ENCODE measurements at regions not wholly inside any gene's neighbourhood (a gene's known extent, or its start where the extent isn't known, plus 50 kb on each side); places are given as distances from the start of the nearest gene placed in this dataset.

DNA sequence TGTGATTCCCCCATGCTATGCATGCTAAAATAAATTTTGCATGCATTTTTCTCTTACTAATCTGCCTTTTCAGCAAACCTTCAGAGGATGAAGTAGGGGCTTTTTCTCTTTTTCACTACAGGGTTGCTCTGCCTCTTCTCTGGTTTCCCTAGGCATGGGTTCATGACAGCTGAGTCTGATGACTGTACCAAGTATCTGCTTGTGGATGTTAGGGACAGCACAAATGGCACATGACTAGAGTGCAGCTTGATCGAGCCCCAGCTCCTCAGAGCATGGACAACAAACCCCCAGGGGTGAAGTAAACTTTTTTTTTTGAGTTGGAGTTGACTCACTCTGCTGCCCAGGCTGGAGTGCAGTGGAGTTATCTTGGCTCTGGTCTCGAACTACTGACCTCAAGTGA lies 57.1 kb upstream of the GCM1 start:
- Histone ChIP-seq H3K4me3 (replicated peaks in 1 of 3; ENCODE audit: insufficient read depth in 1 of 3, low read depth in 2 of 3, low read length in 3 of 3) (no peak overlapping the region), H3K4me1 (ENCODE audit: insufficient read depth, low read length) (no peaks in the 10 kb centered on the region), H4K20me1 (ENCODE audit: insufficient read depth, low read length) (no peaks in the 10 kb centered on the region), H3K9me3 (ENCODE audit: low read length) (no peaks in the 10 kb centered on the region), H3K27ac (ENCODE audit: extremely low read length, insufficient read depth, low read length) (no peak overlapping the region), H3K4me2 (ENCODE audit: low read depth, low read length) (no peak overlapping the region), H3K27me3 (ENCODE audit: control insufficient read depth in 1 of 2, insufficient read depth in 2 of 2, low read length in 2 of 2) (peaks cover 0 to 9% of the 10 kb centered on the region in 2 experiments; a peak in 1 of 5 replicates), H3K36me3 (replicated peaks in 1 of 2; ENCODE audit: control insufficient read depth in 1 of 2, insufficient read depth in 2 of 2, low read length in 2 of 2) (no peaks in the 10 kb centered on the region), H2AFZ (ENCODE audit: low read length) (no peak overlapping the region), H3K79me2 (ENCODE audit: insufficient read depth, low read length) (no peaks in the 10 kb centered on the region), H3K9ac (ENCODE audit: insufficient read depth, low read depth, low read length) (no peak overlapping the region)
- 0% methylated on average over 2 of the region's 2 CpGs for WGBS (ENCODE audit: low lambda C conversion rate)
- no peak for TF ChIP-seq ZNF615 (CRISPR knock-in tag; IDR thresholded peaks at IDR 0.05; ENCODE audit: borderline replicate concordance)
- TF ChIP-seq HCFC1 (IDR thresholded peaks at IDR 0.05; ENCODE audit: low read depth, low read length), result no peak
- TF ChIP-seq ZNF878 (CRISPR knock-in tag; IDR thresholded peaks at IDR 0.05), result no peak
- POLR2A ChIA-PET, result no interaction called here
- no TSS peak for BruUV-seq (replicated peaks)
- no peak for FAIRE-seq
- intact Hi-C loops (cut with micrococcal nuclease; ENCODE audit: unreplicated experiment) (no loop called here), in situ Hi-C loops (cut with HindIII; ENCODE audit: extremely low pct_ligation_motif_present, low pct_unique_long_range_greater_than_20kb) (no loop called here)
- no peak for ATAC-seq
- CTCF ChIA-PET (ENCODE audit: low intra/inter-chr PET ratio, low total read pairs), result no interaction called here
- no peak for DNase-seq (ENCODE audit: low spot score)

DNA sequence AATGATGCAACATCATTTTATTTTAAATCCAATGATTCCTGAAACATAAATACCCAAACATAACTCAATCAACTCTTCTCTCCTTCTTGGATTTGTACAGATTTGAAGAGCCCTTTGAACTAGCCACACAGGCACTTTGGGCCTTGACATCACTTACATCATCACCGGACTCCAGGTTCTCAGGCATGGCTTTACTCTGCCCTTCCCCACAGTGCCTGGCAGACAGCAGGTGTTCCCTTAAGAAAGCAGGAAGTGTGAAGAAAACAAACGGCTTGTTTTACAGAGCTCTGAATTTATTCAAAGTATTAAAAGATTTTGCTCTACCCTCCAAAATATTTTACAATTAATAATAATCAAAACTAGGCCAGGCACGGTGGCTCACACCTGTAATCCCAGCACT lies 54.8 kb upstream of the GCM1 start:
- WGBS (ENCODE audit: low lambda C conversion rate), result 32% methylated on average over 3 of the region's 3 CpGs
- H3K4me3 ChIP-seq (replicated peaks in 1 of 3; ENCODE audit: insufficient read depth in 1 of 3, low read depth in 2 of 3, low read length in 3 of 3), result no peak overlapping the region
- peaks cover 0 to 9% of the 10 kb centered on the region in 2 experiments; a peak in 1 of 5 replicates for H3K27me3 ChIP-seq (ENCODE audit: control insufficient read depth in 1 of 2, insufficient read depth in 2 of 2, low read length in 2 of 2)
- no peak overlapping the region for H3K27ac ChIP-seq (ENCODE audit: extremely low read length, insufficient read depth, low read length)
- no peak overlapping the region for H3K4me2 ChIP-seq (ENCODE audit: low read depth, low read length)
- H3K79me2 ChIP-seq (ENCODE audit: insufficient read depth, low read length), result no peaks in the 10 kb centered on the region
- in situ Hi-C loops (cut with HindIII; ENCODE audit: extremely low pct_ligation_motif_present, low pct_unique_long_range_greater_than_20kb), result no loop called here
- no peak overlapping the region for H2AFZ ChIP-seq (ENCODE audit: low read length)
- POLR2A ChIA-PET, result no interaction called here
- FAIRE-seq (no peak), DNase-seq (ENCODE audit: low spot score) (no peak), ATAC-seq (no peak)
- no TSS peak for BruUV-seq (replicated peaks)
- peak; percentile 21; the same call in 1 of the 2 replicates for TF ChIP-seq ATF7 (IDR thresholded peaks at IDR 0.05)
- no peak for TF ChIP-seq ATF7 (CRISPR knock-in tag; IDR thresholded peaks at IDR 0.05)
- no peak for TF ChIP-seq NCOA1 (CRISPR knock-in tag; IDR thresholded peaks at IDR 0.05)
- intact Hi-C loops (cut with micrococcal nuclease; ENCODE audit: unreplicated experiment), result no loop called here
- H3K4me1 ChIP-seq (ENCODE audit: insufficient read depth, low read length), result no peaks in the 10 kb centered on the region
- H3K9ac ChIP-seq (ENCODE audit: insufficient read depth, low read depth, low read length), result no peak overlapping the region
- CTCF ChIA-PET (ENCODE audit: low intra/inter-chr PET ratio, low total read pairs), result no interaction called here
- no peaks in the 10 kb centered on the region for H3K36me3 ChIP-seq (replicated peaks in 1 of 2; ENCODE audit: control insufficient read depth in 1 of 2, insufficient read depth in 2 of 2, low read length in 2 of 2)
- no peaks in the 10 kb centered on the region for H4K20me1 ChIP-seq (ENCODE audit: insufficient read depth, low read length)
- H3K9me3 ChIP-seq (ENCODE audit: low read length), result no peaks in the 10 kb centered on the region

Measured in HepG2 (cell line).